ENCODE measurements at regions not wholly inside any gene's neighbourhood (a gene's known extent, or its start where the extent isn't known, plus 50 kb on each side); places are given as distances from the start of the nearest gene placed in this dataset.

DNA sequence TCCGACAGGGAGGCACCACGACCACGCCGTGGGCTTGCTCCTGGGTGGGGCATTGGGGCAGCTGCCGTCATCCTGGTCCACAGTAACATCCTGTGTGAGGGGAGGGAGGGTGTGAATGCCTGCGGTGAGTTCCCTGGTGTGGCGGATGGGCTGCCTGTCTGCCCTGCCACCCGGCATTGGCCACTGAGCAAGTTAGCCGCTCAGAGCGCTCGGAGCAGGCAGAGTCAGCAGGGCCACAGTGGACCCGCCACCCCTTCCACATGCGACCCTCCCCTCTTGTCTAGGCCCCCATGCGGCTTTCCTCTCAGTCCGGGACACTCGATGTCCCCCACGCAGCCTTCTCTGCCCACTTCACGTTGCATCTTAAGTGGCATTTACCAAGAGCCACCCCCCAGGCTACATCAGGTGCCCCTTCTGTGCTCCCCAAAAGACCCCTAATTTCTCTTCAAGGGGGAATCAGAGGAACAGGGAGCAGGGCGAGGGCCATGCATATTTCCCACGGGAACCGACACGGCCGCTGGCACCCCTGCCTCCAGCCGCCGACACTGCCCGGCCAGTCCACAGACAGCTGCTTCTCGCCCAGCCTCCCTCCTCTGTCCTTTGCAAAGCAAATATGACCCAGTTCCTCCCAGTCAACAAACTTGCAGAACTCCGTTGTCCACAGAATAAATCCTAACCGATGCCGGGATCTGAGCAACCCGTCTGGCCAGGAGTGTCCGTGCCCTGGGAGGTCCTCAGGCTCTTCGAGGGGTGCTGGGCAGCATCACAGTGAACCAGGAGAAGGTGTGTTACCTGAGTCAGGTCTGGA lies 1482.1 kb downstream of the TBC1D22A start:
- DNase-seq (ENCODE audit: extremely low read depth, low read depth), result no peak
- TF ChIP-seq, protein P1, sequence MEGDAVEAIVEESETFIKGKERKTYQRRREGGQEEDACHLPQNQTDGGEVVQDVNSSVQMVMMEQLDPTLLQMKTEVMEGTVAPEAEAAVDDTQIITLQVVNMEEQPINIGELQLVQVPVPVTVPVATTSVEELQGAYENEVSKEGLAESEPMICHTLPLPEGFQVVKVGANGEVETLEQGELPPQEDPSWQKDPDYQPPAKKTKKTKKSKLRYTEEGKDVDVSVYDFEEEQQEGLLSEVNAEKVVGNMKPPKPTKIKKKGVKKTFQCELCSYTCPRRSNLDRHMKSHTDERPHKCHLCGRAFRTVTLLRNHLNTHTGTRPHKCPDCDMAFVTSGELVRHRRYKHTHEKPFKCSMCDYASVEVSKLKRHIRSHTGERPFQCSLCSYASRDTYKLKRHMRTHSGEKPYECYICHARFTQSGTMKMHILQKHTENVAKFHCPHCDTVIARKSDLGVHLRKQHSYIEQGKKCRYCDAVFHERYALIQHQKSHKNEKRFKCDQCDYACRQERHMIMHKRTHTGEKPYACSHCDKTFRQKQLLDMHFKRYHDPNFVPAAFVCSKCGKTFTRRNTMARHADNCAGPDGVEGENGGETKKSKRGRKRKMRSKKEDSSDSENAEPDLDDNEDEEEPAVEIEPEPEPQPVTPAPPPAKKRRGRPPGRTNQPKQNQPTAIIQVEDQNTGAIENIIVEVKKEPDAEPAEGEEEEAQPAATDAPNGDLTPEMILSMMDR (IDR thresholded peaks at IDR 0.05; ENCODE audit: low read depth, low read length), result no peak

DNA sequence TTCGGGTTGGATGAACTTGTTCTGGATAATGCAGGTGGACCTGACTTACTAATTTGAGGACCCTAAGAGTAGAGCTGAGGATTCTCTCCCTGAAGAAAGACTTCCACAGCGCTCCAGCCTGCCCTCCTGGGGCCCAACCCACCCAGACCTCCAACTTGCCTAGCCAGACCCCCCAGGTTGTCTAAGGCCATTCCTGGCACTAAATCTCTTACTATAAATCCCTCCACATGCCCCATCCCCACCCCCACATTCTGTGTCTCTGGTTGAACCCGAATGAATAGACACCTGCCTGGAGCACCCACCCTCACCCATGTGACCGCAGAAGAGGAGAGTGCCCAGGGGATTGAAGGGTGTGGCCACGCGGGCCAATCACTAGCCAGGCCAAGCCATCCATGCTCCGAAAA lies 1480.0 kb downstream of the TBC1D22A start:
- DNase-seq (ENCODE audit: extremely low read depth, low read depth), result no peak
- TF ChIP-seq, protein P1 (IDR thresholded peaks at IDR 0.05; ENCODE audit: low read depth, low read length), result no peak

DNA sequence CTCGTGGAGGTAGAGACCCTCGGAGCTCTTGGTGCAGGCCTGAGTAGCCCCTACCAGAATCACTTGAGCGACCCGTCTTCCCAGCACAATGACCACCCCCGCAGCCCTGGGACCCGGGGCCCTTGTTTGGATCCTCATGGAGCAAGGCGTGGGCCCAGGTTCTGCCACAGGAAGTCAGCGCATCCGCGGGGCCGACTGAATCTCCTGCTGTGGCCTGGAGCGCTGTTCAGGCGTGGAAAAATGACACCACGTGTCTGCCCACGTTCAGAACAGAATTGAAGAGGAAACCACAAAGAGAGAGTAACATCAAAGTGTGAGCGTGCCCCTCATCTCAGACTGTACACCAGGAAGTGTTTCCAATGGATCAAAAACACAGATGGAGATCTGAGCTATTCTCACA lies 1479.2 kb downstream of the TBC1D22A start:
- DNase-seq (ENCODE audit: extremely low read depth, low read depth), result no peak
- TF ChIP-seq, protein P1 (IDR thresholded peaks at IDR 0.05; ENCODE audit: low read depth, low read length), result no peak

DNA sequence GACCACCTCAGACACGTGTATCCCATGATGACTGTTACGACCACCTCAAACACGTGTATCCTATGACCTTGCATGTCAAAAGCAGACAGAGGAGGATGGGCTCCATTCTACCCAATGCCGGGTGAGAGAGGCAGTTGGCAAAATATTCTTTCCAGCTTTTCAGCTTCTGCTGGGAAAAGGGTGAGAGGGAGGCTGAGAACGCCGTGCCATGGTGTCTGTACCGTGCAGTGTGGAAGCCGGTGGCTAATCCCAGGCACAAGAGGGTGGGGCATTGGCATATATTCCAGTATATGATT lies 1478.4 kb downstream of the TBC1D22A start:
- TF ChIP-seq, protein P1 (IDR thresholded peaks at IDR 0.05; ENCODE audit: low read depth, low read length), result no peak
- no peak for DNase-seq (ENCODE audit: extremely low read depth, low read depth)

DNA sequence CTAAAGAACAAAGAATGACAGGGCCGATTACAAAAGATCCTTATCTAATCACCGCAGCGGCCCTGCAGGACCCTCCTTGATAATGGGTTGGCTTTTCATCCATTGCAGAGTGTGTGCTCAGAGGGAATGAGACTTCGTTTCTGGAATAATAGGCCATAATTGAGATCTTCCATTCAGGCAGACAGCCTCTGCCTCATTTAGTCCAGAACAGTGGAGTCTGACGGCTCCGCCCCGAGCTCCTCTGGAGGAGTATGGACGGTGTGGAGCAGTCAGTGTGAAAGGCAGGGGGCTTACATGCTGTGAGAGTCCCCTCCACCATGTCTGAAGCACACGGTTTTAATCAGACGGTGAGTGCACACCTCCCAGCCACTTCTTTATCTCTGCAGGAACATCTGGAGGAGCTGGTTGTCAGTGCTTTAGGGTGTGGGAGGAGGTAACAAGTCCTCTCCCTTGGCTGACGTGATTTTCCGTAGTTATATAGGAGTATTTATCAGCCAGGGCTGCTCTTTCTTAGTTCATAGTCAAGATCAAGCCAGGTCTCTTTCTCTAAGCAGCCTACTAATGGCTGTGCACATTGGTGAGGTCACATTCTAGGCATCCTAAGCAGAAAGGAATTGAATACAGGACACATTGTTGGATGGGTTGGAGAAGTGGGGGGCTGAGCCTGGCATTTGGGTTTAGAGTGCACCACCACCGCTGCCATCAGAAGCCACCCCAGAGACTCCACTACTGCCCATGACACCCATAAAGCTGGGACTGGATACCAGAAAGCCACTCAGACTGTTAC lies 1477.9 kb downstream of the TBC1D22A start:
- DNase-seq (ENCODE audit: extremely low read depth, low read depth), result no peak
- TF ChIP-seq, protein P1 (IDR thresholded peaks at IDR 0.05; ENCODE audit: low read depth, low read length), result no peak

DNA sequence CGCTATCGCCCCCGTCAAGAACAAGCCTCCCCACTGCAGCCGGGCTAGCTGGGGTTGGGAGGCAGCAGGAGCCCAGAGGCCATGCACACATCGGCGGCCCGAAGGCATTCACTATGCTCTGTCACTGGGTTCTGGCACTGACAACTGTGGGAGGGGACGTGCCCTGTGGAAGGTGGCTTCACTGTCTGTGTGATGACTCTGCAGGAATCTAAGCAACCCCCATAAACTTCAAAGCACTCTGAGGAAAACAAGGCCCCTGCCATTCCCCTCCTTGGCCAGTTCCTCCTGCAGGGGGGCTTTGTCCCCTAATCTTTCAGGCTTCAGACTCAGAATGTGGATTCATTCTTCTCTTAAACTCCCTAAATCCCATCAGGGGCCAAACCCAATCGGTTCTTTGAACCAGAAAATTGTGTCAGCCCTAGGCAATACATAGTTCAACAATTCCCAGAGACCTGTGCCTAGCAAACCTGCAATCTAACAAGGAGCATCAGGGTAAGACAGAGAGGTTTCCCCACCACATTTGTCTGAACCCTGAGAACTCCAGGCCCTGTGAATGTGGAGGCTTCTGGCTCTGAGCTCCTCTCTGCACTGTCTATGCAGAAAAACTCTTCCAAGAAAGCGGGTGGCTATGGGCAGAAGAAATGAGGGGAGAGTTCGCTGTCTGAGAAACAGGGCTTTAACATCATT lies 1477.2 kb downstream of the TBC1D22A start:
- TF ChIP-seq, protein P1 (IDR thresholded peaks at IDR 0.05; ENCODE audit: low read depth, low read length), result no peak
- no peak for DNase-seq (ENCODE audit: extremely low read depth, low read depth)

DNA sequence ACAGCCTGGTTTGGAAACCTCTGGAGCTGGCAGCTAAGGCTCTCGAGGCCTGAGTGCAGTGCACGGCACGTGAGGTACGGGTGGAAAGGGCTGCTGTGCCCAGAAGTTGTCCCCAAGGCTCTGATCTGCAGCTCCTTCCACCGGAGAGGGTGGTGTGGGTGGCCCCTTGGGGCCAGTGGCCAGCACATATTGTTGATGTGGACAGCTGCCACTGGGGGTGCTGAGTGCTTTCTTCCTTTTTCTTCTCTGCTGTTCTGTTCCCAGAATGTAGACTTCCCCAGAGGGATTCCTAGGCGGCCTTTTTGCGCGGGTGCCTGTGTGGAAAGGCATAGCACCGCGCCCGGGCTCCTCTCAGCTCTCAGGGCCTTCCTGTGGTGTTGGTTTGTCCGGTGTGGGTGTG lies 1476.5 kb downstream of the TBC1D22A start:
- TF ChIP-seq, protein P1 (IDR thresholded peaks at IDR 0.05; ENCODE audit: low read depth, low read length), result no peak
- DNase-seq (ENCODE audit: extremely low read depth, low read depth), result no peak
